Heart right ventricle (tissue), 16 donors: ENCODE measurements at regions not wholly inside any gene's neighbourhood (a gene's known extent, or its start where the extent isn't known, plus 50 kb on each side); places are given as distances from the start of the nearest gene placed in this dataset.

Experiments
- ATAC-seq, 8 donors: fragments of 200-7000 bp; cut with Tn5 transposase; one replicate each; pipeline ENCODE4 v1.9.1; 2020; ENCODE audit warnings: mild to moderate bottlenecking in 8 of 8, moderate library complexity in 8 of 8, moderate number of reproducible peaks in 1 of 8
- DNase-seq, 2 donors: peaks; one replicate each; pipeline ENCODE4 v3.0.0-alpha.2; 2020
- H3K27ac ChIP-seq, 10 donors: fragments of 200-600 bp; sonication (generic) in 2 of 10; one replicate each; pipeline versions ENCODE4 v1.5.0 to v1.8.0; 2020 to 2022; ENCODE audit warnings: mild to moderate bottlenecking in 3 of 10
- H3K27me3 ChIP-seq, 7 donors: fragments of 200-600 bp; one replicate each; pipeline ENCODE4 v1.8.0; 2021 to 2022; ENCODE audit warnings: mild to moderate bottlenecking in 2 of 7
- H3K36me3 ChIP-seq, 9 donors: fragments of 200-600 bp; sonication (generic) in 1 of 9; one replicate each; pipeline versions ENCODE4 v1.5.0 to v1.8.0; 2020 to 2022; ENCODE audit warnings: mild to moderate bottlenecking in 2 of 9
- H3K4me1 ChIP-seq, 9 donors: fragments of 200-600 bp; sonication (generic) in 1 of 9; one replicate each; pipeline versions ENCODE4 v1.5.0 to v1.8.0; 2020 to 2022; ENCODE audit warnings: mild to moderate bottlenecking in 4 of 9
- H3K4me3 ChIP-seq, 10 donors: fragments of 200-600 bp; sonication (generic) in 2 of 10; one replicate each; pipeline versions ENCODE4 v1.5.0 to v1.8.0; 2020 to 2022; ENCODE audit warnings: mild to moderate bottlenecking in 7 of 10, moderate library complexity in 2 of 10
- H3K9me3 ChIP-seq, 11 donors: fragments of 200-600 bp in 10 of 11; sonication (generic) in 2 of 11; one replicate each; pipeline versions ENCODE4 v1.5.0 to v1.8.0; 2013 to 2022; ENCODE audit warnings: mild to moderate bottlenecking in 2 of 11, control low read depth in 1 of 11, moderate library complexity in 1 of 11
- CTCF ChIP-seq, 9 donors: fragments of 200-600 bp; sonication (generic) in 2 of 9; IDR thresholded peaks; one replicate each; pipeline versions ENCODE4 v1.5.0 to v1.8.0; 2021 to 2022; ENCODE audit warnings: antibody characterized with exemption in 9 of 9, mild to moderate bottlenecking in 5 of 9, moderate library complexity in 1 of 9
- WGBS, 2 donors: extraction: QIAGEN DNeasy Blood & Tissue Kit; methylation state at CpG; one replicate each; pipeline ENCODE4 v1.1.7; 2013; ENCODE audit warnings: inconsistent platforms in 1 of 2; 5-methylcytosine and 5-hydroxymethylcytosine counted together
- intact Hi-C, 10 donors: fragments of 100-400 bp; cut with DNase I; formaldehyde crosslinking; loops; one replicate each; pipeline versions ENCODE4 v1.11.1 to v1.14.2; 2022
- donor health status: Arrhythmogenic right ventricular cardiomyopathy.
- donor health status: ischemic (EF 13 %, LVEDD 7.1; RV severe dilation, severe dysfunction).
- donor health status: healthy with polysubstance abuse.
- donor health status: DM: no; HTN: yes; CAD: no.
- donor health status: DM: no; HTN: no; CAD: no.
- donor health status: ischemic (EF 25% LVEDD 6.9; RV normal size, moderate dysfunction).
- donor health status: ischemic (EF 25% LVEDD 5.7; RV mildly dilated, moderate dysfunction).
- donor health status: healthy.
- donor health status: DM: yes; HTN: yes; CAD: no.
- donor health status: Ischemic cardiomyopathy.
- donor health status: ischemic (EF 35%, LVEDD 5.7; RV mildly dilated, moderate dysfunction).
- donor health status: nonischemic (EF 11% LVEDD 7.7; RV severe dilation, severe dysfunction).
- donor health status: DM: yes; HTN: yes; CAD: no.
- donor health status: PGD.
- donor health status: ischemic (EF 29% LVEDD 5.4; RV normal size, mild dysfunction).
- donor health status: nonischemic (EF 23%, LVEDD 6.1; RV moderate dilation, normal function).

- intact Hi-C loops, result no loop called here
- Histone ChIP-seq H3K36me3 (no peaks in the 10 kb centered on the region), H3K4me3 (no peak overlapping the region), H3K27ac (no peak overlapping the region), H3K27me3 (no peaks in the 10 kb centered on the region), H3K4me1 (no peaks in the 10 kb centered on the region), H3K9me3 (no peaks in the 10 kb centered on the region)
- DNase-seq, result no peak
- no peak for ATAC-seq
- WGBS, 2 donors, result 87 to 91% methylated on average over 16 of the region's 16 CpGs
- TF ChIP-seq CTCF (IDR thresholded peaks at IDR 0.05), result no peak
Observed at GRCh38 chr18:25563816-25564683, 212.1 kb upstream of the ZNF521 start.

- H3K4me3 ChIP-seq, result no peak overlapping the region
- H3K4me1 ChIP-seq, result no peaks in the 10 kb centered on the region
- ATAC-seq (no peak), DNase-seq (no peak)
- no peak overlapping the region for H3K27ac ChIP-seq
- no peak for TF ChIP-seq CTCF (IDR thresholded peaks at IDR 0.05)
- no peaks in the 10 kb centered on the region for H3K36me3 ChIP-seq
- WGBS, 2 donors, result 85 to 89% methylated on average over 3 of the region's 3 CpGs
- H3K9me3 ChIP-seq, result no peaks in the 10 kb centered on the region
- H3K27me3 ChIP-seq, result no peaks in the 10 kb centered on the region
- intact Hi-C loops, result no loop called here
Observed at GRCh38 chr18:25563346-25563745, 211.4 kb upstream of the ZNF521 start.

- Histone ChIP-seq H3K4me1 (peaks cover 0 to 6% (median 0%) of the 10 kb centered on the region in 9 donors), H3K36me3 (no peaks in the 10 kb centered on the region), H3K4me3 (no peak overlapping the region), H3K27me3 (no peaks in the 10 kb centered on the region), H3K27ac (no peak overlapping the region), H3K9me3 (no peaks in the 10 kb centered on the region)
- 67 to 71% methylated on average over 6 of the region's 6 CpGs for WGBS, 2 donors
- ATAC-seq, result no peak
- TF ChIP-seq CTCF (IDR thresholded peaks at IDR 0.05), result peak in 5 of 9 donors; percentile 27 to 38 (median 31)
- no peak for DNase-seq
- intact Hi-C loops, result no loop called here
Observed at GRCh38 chr18:25561918-25562317, 210.0 kb upstream of the ZNF521 start.

- ATAC-seq (peak; percentile 47 to 97 (median 82)), DNase-seq (peak; percentile 17 to 32)
- H3K9me3 ChIP-seq, result no peaks in the 10 kb centered on the region
- H3K4me1 ChIP-seq, result peaks cover 0 to 12% (median 0%) of the 10 kb centered on the region in 9 donors
- intact Hi-C loops, result no loop called here
- 67 to 69% methylated on average over 4 of the region's 4 CpGs for WGBS, 2 donors
- no peak for TF ChIP-seq CTCF (IDR thresholded peaks at IDR 0.05)
- H3K36me3 ChIP-seq, result no peaks in the 10 kb centered on the region
- H3K27me3 ChIP-seq, result no peaks in the 10 kb centered on the region
- no peak overlapping the region for H3K4me3 ChIP-seq
- H3K27ac ChIP-seq, result peak overlapping the region in 1 of 10 donors; percentile 43
Observed at GRCh38 chr18:25560369-25560768, 208.4 kb upstream of the ZNF521 start.
